H1 (cell line): ENCODE measurements at regions not wholly inside any gene's neighbourhood (a gene's known extent, or its start where the extent isn't known, plus 50 kb on each side); places are given as distances from the start of the nearest gene placed in this dataset.
"Not testable (repeated sequence)": the region's sequence is repeated elsewhere in the genome, so short reads cannot be mapped to it uniquely, and the experiment has no call there.

Experiments used
- CTCF ChIA-PET: fragments of 300-600 bp; sonication (Branson Sonifier 250); formaldehyde crosslinking; loops from one replicate; lab custom pipeline; 2021; ENCODE audit not compliant: partially characterized antibody; lab: Charles Lee
- POLR2A ChIA-PET: fragments of 300-600 bp; sonication (Branson Sonifier 250); formaldehyde crosslinking; loops from one replicate; lab custom pipeline; 2021; ENCODE audit warnings: inconsistent platforms; ENCODE audit not compliant: partially characterized antibody; lab: Charles Lee
- DNase-seq, 2 experiments: peaks; one replicate each; pipeline versions ENCODE4 v3.0.0 to v3.0.0-alpha.2; 2010 to 2022; ENCODE audit warnings: low spot score in 2 of 2, low read depth in 1 of 2, mixed read lengths in 1 of 2
- FAIRE-seq: peaks from 2 replicates; lab custom pipeline; 2011; peaks lifted over from hg19 to GRCh38; lab: Jason Lieb, UNC
- H2AFZ ChIP-seq: 2 replicates; pipeline ENCODE4 v1.8.1; 2012; ENCODE audit warnings: low read length, inconsistent platforms
- H2AK5ac ChIP-seq: 2 replicates; pipeline ENCODE4 v1.6.1; 2013; ENCODE audit warnings: low read depth, low read length
- H2BK120ac ChIP-seq: replicated peaks from 2 replicates; pipeline ENCODE3; 2013; ENCODE audit warnings: low read depth, low read length, inconsistent platforms
- H2BK12ac ChIP-seq: 2 replicates; pipeline ENCODE4 v1.6.1; 2013; ENCODE audit warnings: low read depth, low read length
- H2BK15ac ChIP-seq: 2 replicates; pipeline ENCODE4 v1.6.1; 2013; ENCODE audit warnings: low read length
- H2BK20ac ChIP-seq: 2 replicates; pipeline ENCODE4 v1.6.1; 2013; ENCODE audit warnings: low read length
- H2BK5ac ChIP-seq: 2 replicates; pipeline ENCODE4 v1.6.1; 2013; ENCODE audit warnings: low read depth, low read length
- H3K14ac ChIP-seq: 2 replicates; pipeline ENCODE4 v1.6.1; 2013; ENCODE audit warnings: inconsistent platforms; ENCODE audit not compliant: insufficient read length
- H3K18ac ChIP-seq: 2 replicates; pipeline ENCODE4 v1.6.1; 2013; ENCODE audit warnings: low read length; ENCODE audit errors: extremely low read depth
- H3K23ac ChIP-seq: 2 replicates; pipeline ENCODE4 v1.6.1; 2013; ENCODE audit warnings: inconsistent platforms; ENCODE audit not compliant: insufficient read length
- H3K23me2 ChIP-seq: 2 replicates; pipeline ENCODE4 v1.6.1; 2013; ENCODE audit warnings: low read depth, low read length
- H3K27ac ChIP-seq: 2 replicates; pipeline ENCODE4 v1.6.1; 2011; ENCODE audit warnings: low read depth, low read length, inconsistent platforms
- H3K27me3 ChIP-seq, 4 experiments: replicated peaks in 1 of 4; 1 replicate in 1 of 4; 2 replicates in 3 of 4; pipeline versions ENCODE4 v1.6.1 to v1.8.1; 2011 to 2013; ENCODE audit warnings: low read length in 3 of 4, mild to moderate bottlenecking in 3 of 4, inconsistent platforms in 2 of 4, mixed read lengths in 2 of 4, moderate library complexity in 1 of 4; ENCODE audit not compliant: control insufficient read depth in 3 of 4, insufficient read depth in 3 of 4; ENCODE audit errors: extremely low read depth in 1 of 4
- H3K36me3 ChIP-seq, 4 experiments: 2 replicates each; pipeline versions ENCODE4 v1.6.1 to v1.8.1; 2011 to 2013; ENCODE audit warnings: mild to moderate bottlenecking in 4 of 4, low read length in 3 of 4, moderate library complexity in 2 of 4, control low read depth in 1 of 4, inconsistent platforms in 1 of 4; ENCODE audit not compliant: insufficient read depth in 4 of 4, control insufficient read depth in 2 of 4
- H3K4ac ChIP-seq: replicated peaks from 2 replicates; pipeline ENCODE3; 2013; ENCODE audit warnings: low read length, low read depth, mixed read lengths, inconsistent platforms; ENCODE audit not compliant: insufficient read length
- H3K4me1 ChIP-seq, 4 experiments: replicated peaks in 1 of 4; 1 replicate in 1 of 4; 2 replicates in 3 of 4; pipeline versions ENCODE4 v1.6.1 to v1.8.1; 2011 to 2013; ENCODE audit warnings: low read length in 3 of 4, inconsistent platforms in 2 of 4, mixed read lengths in 1 of 4; ENCODE audit not compliant: insufficient read depth in 4 of 4, control insufficient read depth in 3 of 4
- H3K4me2 ChIP-seq, 2 experiments: 2 replicates each; pipeline versions ENCODE4 v1.6.1 to v1.8.1; 2011 to 2013; ENCODE audit warnings: low read depth in 2 of 2, low read length in 2 of 2, control low read depth in 1 of 2, inconsistent platforms in 1 of 2, mild to moderate bottlenecking in 1 of 2; ENCODE audit not compliant: insufficient read depth in 1 of 2
- H3K4me3 ChIP-seq, 4 experiments: fragments of 200-600, 300-600 bp in 1 of 4; sonication (generic), shearing (Covaris generic), sonication (Bioruptor Twin) in 1 of 4; 2 replicates each; pipeline versions ENCODE4 v1.5.1 to v1.8.1; 2011 to 2016; ENCODE audit warnings: low read length in 4 of 4, low read depth in 3 of 4, control low read depth in 2 of 4, inconsistent platforms in 2 of 4, mild to moderate bottlenecking in 2 of 4, mixed read lengths in 1 of 4, moderate library complexity in 1 of 4; ENCODE audit not compliant: insufficient read depth in 2 of 4; ENCODE audit errors: extremely low read depth in 1 of 4
- H3K56ac ChIP-seq: replicated peaks from 2 replicates; pipeline ENCODE3; 2013; ENCODE audit warnings: low read depth, mild to moderate bottlenecking, mixed read lengths, low read length, inconsistent platforms; ENCODE audit not compliant: insufficient read length
- H3K79me1 ChIP-seq: 2 replicates; pipeline ENCODE4 v1.6.1; 2013; ENCODE audit warnings: low read depth, low read length, control low read depth
- H3K79me2 ChIP-seq, 2 experiments: 2 replicates each; pipeline versions ENCODE4 v1.6.1 to v1.8.1; 2012 to 2013; ENCODE audit warnings: low read length in 2 of 2, mild to moderate bottlenecking in 2 of 2, inconsistent platforms in 1 of 2; ENCODE audit not compliant: insufficient read depth in 2 of 2, control insufficient read depth in 1 of 2
- H3K9ac ChIP-seq, 4 experiments: replicated peaks in 1 of 4; 1 replicate in 1 of 4; 2 replicates in 3 of 4; pipeline versions ENCODE4 v1.6.1 to v1.8.1; 2011 to 2013; ENCODE audit warnings: low read depth in 3 of 4, low read length in 3 of 4, control low read depth in 2 of 4, mild to moderate bottlenecking in 2 of 4, moderate library complexity in 2 of 4, inconsistent platforms in 1 of 4; ENCODE audit errors: extremely low read depth in 1 of 4
- H3K9me3 ChIP-seq, 2 experiments: 2 replicates each; pipeline versions ENCODE4 v1.6.1 to v1.8.1; 2012 to 2013; ENCODE audit warnings: mild to moderate bottlenecking in 2 of 2, moderate library complexity in 2 of 2, control low read depth in 1 of 2, inconsistent platforms in 1 of 2, low read depth in 1 of 2, low read length in 1 of 2, mixed read lengths in 1 of 2; ENCODE audit not compliant: insufficient read depth in 2 of 2
- H4K20me1 ChIP-seq, 2 experiments: replicated peaks in 1 of 2; 2 replicates each; pipeline versions ENCODE3 to v1.8.1; 2011 to 2013; ENCODE audit warnings: inconsistent platforms in 2 of 2, low read length in 2 of 2, mild to moderate bottlenecking in 1 of 2; ENCODE audit not compliant: insufficient read depth in 2 of 2, control insufficient read depth in 1 of 2
- H4K5ac ChIP-seq: 2 replicates; pipeline ENCODE4 v1.6.1; 2013; ENCODE audit warnings: low read length, low read depth, mixed read lengths, inconsistent platforms; ENCODE audit not compliant: insufficient read length
- H4K8ac ChIP-seq: 2 replicates; pipeline ENCODE4 v1.8.0; 2013; ENCODE audit warnings: mild to moderate bottlenecking, moderate library complexity, low read length, inconsistent platforms; ENCODE audit not compliant: insufficient read depth; ENCODE audit errors: extremely low read depth
- H4K91ac ChIP-seq: replicated peaks from 2 replicates; pipeline ENCODE3; 2013; ENCODE audit warnings: low read length, mixed read lengths, inconsistent platforms; ENCODE audit not compliant: insufficient read length
- TAF1 ChIP-seq: IDR thresholded peaks from 2 replicates; pipeline ENCODE4 v1.6.1; 2011; ENCODE audit warnings: mild to moderate bottlenecking, low read depth, low read length
- WGBS, 2 experiments: shearing (Covaris generic) in 1 of 2; methylation state at CpG; one replicate each; pipeline versions ENCODE4 v1.1.6 to v1.1.7; 2013 to 2015; ENCODE audit warnings: low lambda C conversion rate in 2 of 2, mixed read lengths in 2 of 2, inconsistent platforms in 1 of 2, low coverage in 1 of 2, missing lambda C conversion rate in 1 of 2; ENCODE audit not compliant: insufficient replicate concordance in 2 of 2, insufficient coverage in 1 of 2, insufficient read length in 1 of 2; ENCODE audit errors: extremely low coverage in 1 of 2, missing lambda C conversion rate in 1 of 2; 5-methylcytosine and 5-hydroxymethylcytosine counted together

- TF ChIP-seq TAF1: no peak
Observed at GRCh38 chr19:23470873-23471545, 75.7 kb upstream of the ZNF91 start (continued).

- DNase-seq, H2BK12ac ChIP-seq, H2BK5ac ChIP-seq, CTCF ChIA-PET, H2AK5ac ChIP-seq, H3K36me3 ChIP-seq, H4K8ac ChIP-seq, H3K4me2 ChIP-seq, H2AFZ ChIP-seq, H3K79me1 ChIP-seq, H3K18ac ChIP-seq, H2BK120ac ChIP-seq, H4K5ac ChIP-seq, H2BK20ac ChIP-seq, H3K27me3 ChIP-seq, H4K20me1 ChIP-seq, H4K91ac ChIP-seq, H3K4me3 ChIP-seq, H3K4me1 ChIP-seq, H3K9ac ChIP-seq, H3K14ac ChIP-seq, H3K27ac ChIP-seq, FAIRE-seq, H3K4ac ChIP-seq, H3K23me2 ChIP-seq, POLR2A ChIA-PET, H3K79me2 ChIP-seq, H2BK15ac ChIP-seq, H3K23ac ChIP-seq, H3K56ac ChIP-seq: not testable (repeated sequence)
- H3K9me3 ChIP-seq: peaks cover 63 to 71% of the 10 kb centered on the region in 2 experiments
- WGBS, 2 experiments: 79% methylated on average over 2 of the region's 2 CpGs; no CpG with 5 or more reads in 1 of the 2 experiments
Observed at GRCh38 chr19:23464349-23464748, 69.1 kb upstream of the ZNF91 start.
